LNCAP (cell line): ENCODE measurements at regions not wholly inside any gene's neighbourhood (a gene's known extent, or its start where the extent isn't known, plus 50 kb on each side); places are given as distances from the start of the nearest gene placed in this dataset.

Source experiments
- CTCF ChIP-seq: fragments of 450-650 bp; IDR thresholded peaks from 2 replicates; pipeline ENCODE4 v1.5.1; 2017; ENCODE audit warnings: mild to moderate bottlenecking

- peak; percentile 45; the same call in 1 of the 2 replicates for TF ChIP-seq CTCF
These were observed 352.4 kb downstream of the USP25 start for GRCh38 chr21:16082038-16082816.

GRCh38 chr21:16084776-16085364, 355.1 kb downstream of the USP25 start:
- TF ChIP-seq CTCF = peak; percentile 24; the same call in 1 of the 2 replicates

GRCh38 chr21:16085421-16085820, 355.6 kb downstream of the USP25 start:
- TF ChIP-seq CTCF = no peak

GRCh38 chr21:16086121-16086520, 356.3 kb downstream of the USP25 start:
- TF ChIP-seq CTCF = no peak

GRCh38 chr21:16086936-16087335, 357.2 kb downstream of the USP25 start:
- TF ChIP-seq CTCF = no peak

- no peak for TF ChIP-seq CTCF
These were observed 357.7 kb downstream of the USP25 start for GRCh38 chr21:16087523-16087922.

- TF ChIP-seq CTCF = no peak
These were observed 358.3 kb downstream of the USP25 start for GRCh38 chr21:16088056-16088455.
